ENCODE measurements at regions not wholly inside any gene's neighbourhood (a gene's known extent, or its start where the extent isn't known, plus 50 kb on each side); places are given as distances from the start of the nearest gene placed in this dataset.

GRCh38 chr2:104056451-104056850, 797.5 kb upstream of the POU3F3 start:
- TF ChIP-seq CTCF (IDR thresholded peaks at IDR 0.05), result no peak
- TF ChIP-seq POLR2AphosphoS5 (IDR thresholded peaks at IDR 0.05), result no peak
